HG02870 (cell line): ENCODE measurements at regions not wholly inside any gene's neighbourhood (a gene's known extent, or its start where the extent isn't known, plus 50 kb on each side); places are given as distances from the start of the nearest gene placed in this dataset.

Experiments used
- ATAC-seq: cut with Tn5 transposase; IDR thresholded peaks from one replicate; pipeline ENCODE4 v1.9.1; 2021; ENCODE audit warnings: mild to moderate bottlenecking, moderate library complexity; ENCODE audit not compliant: unreplicated experiment

DNA sequence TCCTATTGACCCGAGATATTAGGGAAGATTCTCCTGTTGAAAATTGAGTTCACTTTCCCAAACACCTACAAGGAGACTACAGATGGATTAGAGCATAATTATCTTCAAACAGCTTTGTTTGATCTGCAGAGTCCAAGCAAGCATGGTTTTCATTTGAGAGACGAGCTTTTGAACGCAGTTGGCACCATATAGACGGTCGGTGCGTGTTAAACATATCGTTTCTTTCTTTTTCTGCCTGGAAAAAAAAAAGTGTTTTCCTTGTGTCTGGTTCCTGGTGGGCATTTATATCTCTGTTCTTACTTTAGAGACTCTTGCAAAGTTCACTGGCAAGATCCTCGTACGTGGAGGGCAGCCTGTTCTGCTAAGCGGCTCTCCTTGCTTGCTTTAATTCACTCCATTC is 248.9 kb downstream of the TMEM182 start:
- no peak for ATAC-seq

DNA sequence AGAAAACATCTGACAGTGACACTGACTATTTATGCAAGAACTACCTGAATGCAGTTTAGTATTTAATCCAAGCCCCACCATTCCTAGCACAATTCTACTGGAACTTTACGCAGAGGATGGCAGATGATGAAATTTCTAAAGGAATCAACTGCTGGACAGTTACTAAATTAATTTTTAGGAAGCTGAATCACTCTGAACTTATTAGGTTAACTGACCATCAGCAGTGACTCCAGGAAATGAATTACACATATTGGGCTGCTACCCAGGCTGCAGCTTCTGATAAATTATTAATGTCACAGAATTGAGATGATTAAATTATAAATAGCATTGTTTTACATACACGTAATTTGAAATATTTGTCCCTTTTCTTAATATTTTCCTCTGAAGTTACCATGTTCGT is 250.8 kb downstream of the TMEM182 start:
- ATAC-seq: no peak

DNA sequence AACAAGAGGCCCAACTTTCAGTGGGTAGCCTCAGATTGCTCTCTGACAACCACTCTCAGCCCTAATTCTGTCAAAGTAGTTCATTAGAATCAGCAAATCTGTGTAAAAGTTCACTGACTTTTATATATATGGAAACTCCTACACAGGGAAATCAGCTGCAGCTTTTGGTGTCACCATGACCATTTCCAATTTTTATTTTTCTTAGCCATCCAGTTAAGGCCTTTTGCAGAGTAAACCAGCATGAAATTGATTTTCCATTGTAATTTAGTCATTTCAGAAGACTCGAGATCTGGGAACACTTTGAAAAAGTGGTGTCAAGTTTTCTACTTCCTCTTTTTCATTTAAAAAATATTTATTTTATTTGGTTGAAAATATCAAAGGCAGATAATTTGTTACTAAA is 263.2 kb downstream of the TMEM182 start:
- no peak for ATAC-seq

DNA sequence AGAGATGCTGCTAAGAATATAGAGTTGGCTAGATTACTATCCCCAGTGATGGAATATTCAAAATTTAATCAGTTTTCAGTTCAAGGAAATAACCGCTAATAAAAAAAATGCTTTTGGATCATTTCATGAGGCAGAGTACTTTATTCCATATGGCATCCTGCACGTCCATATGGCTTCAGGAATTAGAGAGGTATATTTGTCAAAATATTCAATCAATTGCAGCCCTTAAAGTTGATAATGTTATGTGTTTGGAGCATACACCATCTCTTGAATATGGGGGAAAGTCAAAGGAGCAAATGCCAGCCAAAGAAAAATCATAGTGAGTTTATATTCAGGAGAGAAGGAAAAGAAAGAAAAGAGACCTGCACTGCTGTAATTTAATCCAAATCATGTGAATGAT is 266.4 kb downstream of the TMEM182 start:
- ATAC-seq: no peak
